ENCODE measurements at regions not wholly inside any gene's neighbourhood (a gene's known extent, or its start where the extent isn't known, plus 50 kb on each side); places are given as distances from the start of the nearest gene placed in this dataset.

GRCh38 chr22:25490896-25491295 lies 73.6 kb upstream of the GRK3 start:
- TF ChIP-seq, protein P1, sequence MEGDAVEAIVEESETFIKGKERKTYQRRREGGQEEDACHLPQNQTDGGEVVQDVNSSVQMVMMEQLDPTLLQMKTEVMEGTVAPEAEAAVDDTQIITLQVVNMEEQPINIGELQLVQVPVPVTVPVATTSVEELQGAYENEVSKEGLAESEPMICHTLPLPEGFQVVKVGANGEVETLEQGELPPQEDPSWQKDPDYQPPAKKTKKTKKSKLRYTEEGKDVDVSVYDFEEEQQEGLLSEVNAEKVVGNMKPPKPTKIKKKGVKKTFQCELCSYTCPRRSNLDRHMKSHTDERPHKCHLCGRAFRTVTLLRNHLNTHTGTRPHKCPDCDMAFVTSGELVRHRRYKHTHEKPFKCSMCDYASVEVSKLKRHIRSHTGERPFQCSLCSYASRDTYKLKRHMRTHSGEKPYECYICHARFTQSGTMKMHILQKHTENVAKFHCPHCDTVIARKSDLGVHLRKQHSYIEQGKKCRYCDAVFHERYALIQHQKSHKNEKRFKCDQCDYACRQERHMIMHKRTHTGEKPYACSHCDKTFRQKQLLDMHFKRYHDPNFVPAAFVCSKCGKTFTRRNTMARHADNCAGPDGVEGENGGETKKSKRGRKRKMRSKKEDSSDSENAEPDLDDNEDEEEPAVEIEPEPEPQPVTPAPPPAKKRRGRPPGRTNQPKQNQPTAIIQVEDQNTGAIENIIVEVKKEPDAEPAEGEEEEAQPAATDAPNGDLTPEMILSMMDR (IDR thresholded peaks at IDR 0.05): no peak
- TF ChIP-seq POLR2AphosphoS5 (IDR thresholded peaks at IDR 0.05; ENCODE audit: insufficient read depth in 1 of 2, low read depth in 1 of 2): no peak
- no peak for TF ChIP-seq POLR2A (IDR thresholded peaks at IDR 0.05)

Data from vagina (tissue), 2 donors.